ENCODE measurements at regions not wholly inside any gene's neighbourhood (a gene's known extent, or its start where the extent isn't known, plus 50 kb on each side); places are given as distances from the start of the nearest gene placed in this dataset.

- no peaks in the 10 kb centered on the region for H4K20me1 ChIP-seq (ENCODE audit: insufficient read depth, low read length)
- ChIA-PET POLR2A (no interaction called here), CTCF (ENCODE audit: low intra/inter-chr PET ratio, low total read pairs) (no interaction called here)
- no peaks in the 10 kb centered on the region for H3K36me3 ChIP-seq (replicated peaks in 1 of 2; ENCODE audit: control insufficient read depth in 1 of 2, insufficient read depth in 2 of 2, low read length in 2 of 2)
- H3K4me1 ChIP-seq (ENCODE audit: insufficient read depth, low read length), result peaks cover 42% of the 10 kb centered on the region
- no peak for DNase-seq (ENCODE audit: low spot score)
- H3K4me2 ChIP-seq (ENCODE audit: low read depth, low read length), result no peak overlapping the region
- no peak overlapping the region for H2AFZ ChIP-seq (ENCODE audit: low read length)
- H3K79me2 ChIP-seq (ENCODE audit: insufficient read depth, low read length), result no peaks in the 10 kb centered on the region
- in situ Hi-C loops (cut with HindIII; ENCODE audit: extremely low pct_ligation_motif_present, low pct_unique_long_range_greater_than_20kb) (no loop called here), intact Hi-C loops (cut with micrococcal nuclease; ENCODE audit: unreplicated experiment) (no loop called here)
- H3K9ac ChIP-seq (ENCODE audit: insufficient read depth, low read depth, low read length), result no peak overlapping the region
- H3K9me3 ChIP-seq (ENCODE audit: low read length), result no peaks in the 10 kb centered on the region
- H3K4me3 ChIP-seq (replicated peaks in 1 of 3; ENCODE audit: insufficient read depth in 1 of 3, low read depth in 2 of 3, low read length in 3 of 3), result no peak overlapping the region
- no TSS peak for BruUV-seq (replicated peaks)
- no peak for TF ChIP-seq CENPBD1 (CRISPR knock-in tag; IDR thresholded peaks at IDR 0.05; ENCODE audit: borderline replicate concordance, low read depth)
- TF ChIP-seq ZNF720 (CRISPR knock-in tag; IDR thresholded peaks at IDR 0.05), result no peak
- TF ChIP-seq FOXA3 (CRISPR knock-in tag; IDR thresholded peaks at IDR 0.05), result no peak
- TF ChIP-seq ZNF331 (CRISPR knock-in tag; IDR thresholded peaks at IDR 0.05), result no peak
- no peak for TF ChIP-seq ARID3A (IDR thresholded peaks at IDR 0.05; ENCODE audit: low read depth, low read length)
- no peak for TF ChIP-seq KDM2A (CRISPR knock-in tag; IDR thresholded peaks at IDR 0.05; ENCODE audit: borderline replicate concordance, low read depth)
- TF ChIP-seq ZNF558 (CRISPR knock-in tag; IDR thresholded peaks at IDR 0.05; ENCODE audit: borderline replicate concordance), result no peak
- TF ChIP-seq ZNF784 (CRISPR knock-in tag; IDR thresholded peaks at IDR 0.05; ENCODE audit: borderline replicate concordance), result no peak
- no peak for TF ChIP-seq RFX1 (IDR thresholded peaks at IDR 0.05)
- no peak overlapping the region for H3K27ac ChIP-seq (ENCODE audit: extremely low read length, insufficient read depth, low read length)
- WGBS (ENCODE audit: low lambda C conversion rate), result 52% methylated on average over 3 of the region's 3 CpGs
- no peaks in the 10 kb centered on the region; a peak in 1 of 5 replicates for H3K27me3 ChIP-seq (ENCODE audit: control insufficient read depth in 1 of 2, insufficient read depth in 2 of 2, low read length in 2 of 2)
- FAIRE-seq, result no peak
- no peak for ATAC-seq
Measured at GRCh38 chr10:11679946-11680345, 62.2 kb upstream of the ECHDC3 start.
